ENCODE measurements at regions not wholly inside any gene's neighbourhood (a gene's known extent, or its start where the extent isn't known, plus 50 kb on each side); places are given as distances from the start of the nearest gene placed in this dataset.

- Histone ChIP-seq H3K27me3 (no peaks in the 10 kb centered on the region), H3K36me3 (no peaks in the 10 kb centered on the region), H3K9me3 (no peaks in the 10 kb centered on the region), H3K27ac (no peak overlapping the region), H3K4me3 (no peak overlapping the region), H3K4me1 (ENCODE audit: insufficient read depth) (no peaks in the 10 kb centered on the region)
- 57 to 67% (median 63%) methylated on average over 10 of the region's 10 CpGs for WGBS, 3 donors
- peak in 1 of 5 donors; percentile 2 for DNase-seq
- intact Hi-C loops (cut with DNase I), result no loop called here
- TF ChIP-seq CTCF (IDR thresholded peaks at IDR 0.05) (no peak), EP300 (IDR thresholded peaks at IDR 0.05) (no peak), POLR2A (IDR thresholded peaks at IDR 0.05) (no peak)
These were observed 176.4 kb upstream of the CST7 start for GRCh38 chr20:24772667-24773066.

- 49 to 74% (median 60%) methylated on average over 5 of the region's 5 CpGs for WGBS, 3 donors
- Histone ChIP-seq H3K36me3 (no peaks in the 10 kb centered on the region), H3K4me3 (no peak overlapping the region), H3K4me1 (ENCODE audit: insufficient read depth) (no peaks in the 10 kb centered on the region), H3K9me3 (no peaks in the 10 kb centered on the region), H3K27me3 (no peaks in the 10 kb centered on the region), H3K27ac (no peak overlapping the region)
- intact Hi-C loops (cut with DNase I), result no loop called here
- no peak for DNase-seq
- TF ChIP-seq POLR2A (IDR thresholded peaks at IDR 0.05), result no peak
- TF ChIP-seq EP300 (IDR thresholded peaks at IDR 0.05), result no peak
- no peak for TF ChIP-seq CTCF (IDR thresholded peaks at IDR 0.05)
These were observed 175.9 kb upstream of the CST7 start for GRCh38 chr20:24773168-24773567.

- intact Hi-C loops (cut with DNase I), result no loop called here
- H3K4me1 ChIP-seq (ENCODE audit: insufficient read depth), result no peaks in the 10 kb centered on the region
- H3K27ac ChIP-seq, result no peak overlapping the region
- H3K9me3 ChIP-seq, result no peaks in the 10 kb centered on the region
- no peaks in the 10 kb centered on the region for H3K27me3 ChIP-seq
- peak in 2 of 5 donors; percentile 0 to 1 for DNase-seq
- 34 to 44% (median 34%) methylated on average over 3 of the region's 3 CpGs for WGBS, 3 donors
- no peak for TF ChIP-seq POLR2A (IDR thresholded peaks at IDR 0.05)
- TF ChIP-seq CTCF (IDR thresholded peaks at IDR 0.05), result no peak
- TF ChIP-seq EP300 (IDR thresholded peaks at IDR 0.05), result no peak
- no peaks in the 10 kb centered on the region for H3K36me3 ChIP-seq
- H3K4me3 ChIP-seq, result no peak overlapping the region
These were observed 175.3 kb upstream of the CST7 start for GRCh38 chr20:24773751-24774201.

GRCh38 chr20:24775966-24776365 lies 173.1 kb upstream of the CST7 start:
- H3K9me3 ChIP-seq, result no peaks in the 10 kb centered on the region
- TF ChIP-seq CTCF (IDR thresholded peaks at IDR 0.05), result no peak
- no peak for TF ChIP-seq POLR2A (IDR thresholded peaks at IDR 0.05)
- no peak for TF ChIP-seq EP300 (IDR thresholded peaks at IDR 0.05)
- intact Hi-C loops (cut with DNase I), result no loop called here
- H3K36me3 ChIP-seq, result no peaks in the 10 kb centered on the region
- no peak for DNase-seq
- H3K27me3 ChIP-seq, result no peaks in the 10 kb centered on the region
- H3K4me3 ChIP-seq, result no peak overlapping the region
- H3K27ac ChIP-seq, result no peak overlapping the region
- no peaks in the 10 kb centered on the region for H3K4me1 ChIP-seq (ENCODE audit: insufficient read depth)

All from ovary (tissue), 7 donors.